ENCODE measurements at regions not wholly inside any gene's neighbourhood (a gene's known extent, or its start where the extent isn't known, plus 50 kb on each side); places are given as distances from the start of the nearest gene placed in this dataset.

DNA sequence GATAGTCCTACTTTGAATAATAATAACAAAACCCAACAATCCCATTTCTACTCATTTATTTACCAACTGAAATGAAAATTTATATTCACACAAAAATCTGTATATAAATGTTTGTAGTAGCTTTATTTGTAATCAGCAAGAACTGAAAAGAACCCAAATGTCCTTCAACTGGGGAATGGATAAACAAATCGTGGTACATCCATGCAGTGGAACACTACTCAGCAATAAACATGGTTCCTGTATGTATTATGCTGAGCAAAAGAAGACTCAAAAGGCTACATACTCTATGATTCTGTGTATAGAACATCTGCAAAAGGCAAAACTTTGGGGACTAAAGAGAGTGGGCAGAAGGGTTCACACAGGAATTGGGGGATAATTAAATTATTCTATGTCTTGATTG, 136.1 kb upstream of the HAND1 start:
- intact Hi-C loops (cut with micrococcal nuclease), result loop anchor here (10.0 kb wide), 1 partner anchor 639 kb away; no protein-coding TSS in a partner anchor
- Mint-ChIP-seq H3K27me3 (peaks cover 34% of the 10 kb centered on the region), H3K27ac (no peak overlapping the region), H3K4me1 (ENCODE audit: low read depth) (peaks cover 10% of the 10 kb centered on the region), H3K36me3 (ENCODE audit: low read depth) (no peaks in the 10 kb centered on the region), H3K9me3 (no peaks in the 10 kb centered on the region), H3K4me3 (no peak overlapping the region)
- POLR2A ChIA-PET, result no interaction called here
- no peak for DNase-seq
- ATAC-seq, result no peak
- TF ChIP-seq, protein P1, sequence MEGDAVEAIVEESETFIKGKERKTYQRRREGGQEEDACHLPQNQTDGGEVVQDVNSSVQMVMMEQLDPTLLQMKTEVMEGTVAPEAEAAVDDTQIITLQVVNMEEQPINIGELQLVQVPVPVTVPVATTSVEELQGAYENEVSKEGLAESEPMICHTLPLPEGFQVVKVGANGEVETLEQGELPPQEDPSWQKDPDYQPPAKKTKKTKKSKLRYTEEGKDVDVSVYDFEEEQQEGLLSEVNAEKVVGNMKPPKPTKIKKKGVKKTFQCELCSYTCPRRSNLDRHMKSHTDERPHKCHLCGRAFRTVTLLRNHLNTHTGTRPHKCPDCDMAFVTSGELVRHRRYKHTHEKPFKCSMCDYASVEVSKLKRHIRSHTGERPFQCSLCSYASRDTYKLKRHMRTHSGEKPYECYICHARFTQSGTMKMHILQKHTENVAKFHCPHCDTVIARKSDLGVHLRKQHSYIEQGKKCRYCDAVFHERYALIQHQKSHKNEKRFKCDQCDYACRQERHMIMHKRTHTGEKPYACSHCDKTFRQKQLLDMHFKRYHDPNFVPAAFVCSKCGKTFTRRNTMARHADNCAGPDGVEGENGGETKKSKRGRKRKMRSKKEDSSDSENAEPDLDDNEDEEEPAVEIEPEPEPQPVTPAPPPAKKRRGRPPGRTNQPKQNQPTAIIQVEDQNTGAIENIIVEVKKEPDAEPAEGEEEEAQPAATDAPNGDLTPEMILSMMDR (IDR thresholded peaks at IDR 0.05), result no peak
- CTCF ChIA-PET, result interaction anchor here (1.2 kb wide), 1 partner anchor 158 kb away, joined by 3 read pairs; no protein-coding TSS in a partner anchor

DNA sequence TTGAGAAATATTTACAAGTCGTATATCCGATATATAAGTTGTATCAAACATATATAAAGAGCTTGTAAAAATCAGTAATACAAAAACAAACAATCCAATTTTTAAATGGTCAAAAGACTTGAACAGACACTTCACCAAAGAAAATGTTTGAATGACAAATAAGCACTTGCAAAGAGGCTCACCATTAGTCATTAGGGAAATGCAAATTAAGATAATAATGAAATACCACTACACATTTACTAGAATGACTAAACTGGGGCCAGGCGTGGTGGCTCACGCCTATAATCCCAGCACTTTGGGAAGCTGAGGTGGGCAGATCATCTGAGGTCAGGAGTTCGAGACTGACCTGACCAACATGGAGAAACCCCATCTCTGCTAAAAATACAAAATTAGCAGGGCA, 134.6 kb upstream of the HAND1 start:
- H3K4me1 Mint-ChIP-seq (ENCODE audit: low read depth), result peaks cover 10% of the 10 kb centered on the region
- H3K4me3 Mint-ChIP-seq, result no peak overlapping the region
- CTCF ChIA-PET, result interaction anchor here (2.0 to 8.9 kb wide), 3 partner anchors 128 to 191 kb away, joined by 6 to 83 read pairs (median 24); no protein-coding TSS in a partner anchor
- peaks cover 39% of the 10 kb centered on the region for H3K27me3 Mint-ChIP-seq
- no peaks in the 10 kb centered on the region for H3K36me3 Mint-ChIP-seq (ENCODE audit: low read depth)
- POLR2A ChIA-PET, result no interaction called here
- no peak for DNase-seq
- no peaks in the 10 kb centered on the region for H3K9me3 Mint-ChIP-seq
- TF ChIP-seq, protein P1 (IDR thresholded peaks at IDR 0.05), result no peak
- no peak for ATAC-seq
- intact Hi-C loops (cut with micrococcal nuclease), result loop anchor here (2.0 to 10.0 kb wide), 2 partner anchors 146 to 638 kb away; no protein-coding TSS in a partner anchor
- H3K27ac Mint-ChIP-seq, result no peak overlapping the region

DNA sequence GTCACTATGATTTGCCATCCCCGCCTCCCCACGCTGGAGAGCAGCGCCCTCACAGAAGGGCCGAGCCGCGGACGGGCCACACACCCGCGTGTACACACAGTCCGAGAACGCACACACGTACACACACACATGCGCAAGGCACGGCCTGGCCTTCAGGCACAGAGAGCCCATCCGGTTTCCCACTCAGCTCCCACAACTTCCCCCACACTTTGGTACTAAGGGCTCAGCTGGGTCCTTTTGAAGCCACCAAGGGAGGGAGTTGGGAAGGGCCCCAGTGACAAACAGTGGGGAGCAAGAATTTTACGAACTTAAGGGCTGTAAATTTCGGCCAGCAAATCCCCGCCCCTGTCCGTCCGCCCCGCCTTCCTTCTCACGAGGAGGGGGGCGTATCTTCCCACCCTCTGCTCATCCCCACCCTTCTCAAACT, 133.3 kb upstream of the HAND1 start:
- H3K4me3 Mint-ChIP-seq, result no peak overlapping the region
- no peak overlapping the region for H3K27ac Mint-ChIP-seq
- TF ChIP-seq, protein P1 (IDR thresholded peaks at IDR 0.05), result no peak
- peaks cover 10% of the 10 kb centered on the region for H3K4me1 Mint-ChIP-seq (ENCODE audit: low read depth)
- no peak for ATAC-seq
- H3K36me3 Mint-ChIP-seq (ENCODE audit: low read depth), result no peaks in the 10 kb centered on the region
- intact Hi-C loops (cut with micrococcal nuclease), result loop anchor here (10.0 kb wide), 1 partner anchor 637 kb away; no protein-coding TSS in a partner anchor
- no peak for DNase-seq
- peaks cover 39% of the 10 kb centered on the region for H3K27me3 Mint-ChIP-seq
- H3K9me3 Mint-ChIP-seq, result no peaks in the 10 kb centered on the region
- POLR2A ChIA-PET, result interaction anchor here (0.9 kb wide), 1 partner anchor 9 kb away, joined by 3 read pairs; no protein-coding TSS in a partner anchor
- CTCF ChIA-PET, result interaction anchor here (0.9 to 8.9 kb wide), 9 partner anchors 10 to 539 kb away, joined by 3 to 83 read pairs (median 4); no protein-coding TSS in a partner anchor

DNA sequence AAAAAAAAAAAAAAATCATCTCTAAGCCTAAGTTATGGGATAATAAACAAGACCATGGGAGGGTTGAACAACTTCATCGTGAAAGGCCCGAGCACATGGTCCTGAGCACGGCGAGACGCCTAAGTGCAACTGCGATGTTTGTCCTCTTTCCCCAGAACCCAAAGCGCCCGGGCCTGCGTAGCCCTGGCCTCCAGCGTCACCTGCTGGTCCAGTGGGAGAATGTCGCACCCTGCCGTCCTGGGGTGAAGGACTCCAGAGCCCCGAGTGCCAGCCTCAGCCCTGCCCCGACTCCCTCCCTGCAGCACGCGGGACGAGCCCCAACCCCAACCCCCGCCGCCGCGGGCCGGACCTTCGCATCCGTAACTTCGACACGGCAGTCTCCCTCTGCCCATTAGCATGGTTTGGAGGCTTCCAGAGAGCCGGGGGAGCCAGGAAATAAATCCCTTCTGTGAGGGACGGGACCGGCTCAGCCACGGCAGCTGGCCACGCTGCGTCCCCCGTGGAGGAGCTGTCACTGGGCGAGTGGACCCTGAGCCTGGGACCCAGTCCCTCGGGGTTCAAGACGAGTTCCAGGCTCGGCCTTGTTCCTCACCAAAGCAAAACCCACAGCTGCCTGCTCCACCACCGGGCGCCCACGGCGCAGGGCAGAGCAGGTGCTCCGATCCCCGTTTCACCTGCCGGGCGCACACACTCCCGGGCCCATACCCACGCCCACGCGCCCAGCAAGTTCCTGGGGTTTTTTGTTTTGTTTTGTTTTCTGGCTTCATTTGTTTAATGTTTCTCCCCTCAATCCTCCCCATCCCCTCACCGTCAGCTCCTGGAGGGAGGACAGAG, 132.5 kb upstream of the HAND1 start:
- H3K9me3 Mint-ChIP-seq, result no peaks in the 10 kb centered on the region
- POLR2A ChIA-PET, result interaction anchor here (0.5 to 0.9 kb wide), 2 partner anchors 10 to 941 kb away, joined by 3 to 5 read pairs; no protein-coding TSS in a partner anchor
- TF ChIP-seq, protein P1 (IDR thresholded peaks at IDR 0.05), result peak; percentile 76
- peaks cover 38% of the 10 kb centered on the region for H3K27me3 Mint-ChIP-seq
- ATAC-seq (peak; percentile 98), DNase-seq (peak; percentile 83)
- H3K4me3 Mint-ChIP-seq, result peak overlapping the region; percentile 5
- no peaks in the 10 kb centered on the region for H3K36me3 Mint-ChIP-seq (ENCODE audit: low read depth)
- no peak overlapping the region for H3K27ac Mint-ChIP-seq
- CTCF ChIA-PET, result interaction anchor here (0.9 to 8.9 kb wide), 11 partner anchors 10 to 538 kb away, joined by 3 to 83 read pairs (median 4); no protein-coding TSS in a partner anchor
- intact Hi-C loops (cut with micrococcal nuclease), result loop anchor here (10.0 kb wide), 1 partner anchor 636 kb away; no protein-coding TSS in a partner anchor
- H3K4me1 Mint-ChIP-seq (ENCODE audit: low read depth), result peaks cover 10% of the 10 kb centered on the region
